SH-SY5Y (cell line): ENCODE measurements at regions not wholly inside any gene's neighbourhood (a gene's known extent, or its start where the extent isn't known, plus 50 kb on each side); places are given as distances from the start of the nearest gene placed in this dataset.

Source experiments
- GATA2 ChIP-seq: IDR thresholded peaks from 2 replicates; pipeline ENCODE4 v1.6.1; 2011; ENCODE audit warnings: mild to moderate bottlenecking, low read depth, low read length
- GATA3 ChIP-seq: IDR thresholded peaks from 2 replicates; pipeline ENCODE4 v1.6.1; 2011; ENCODE audit warnings: low read depth, mild to moderate bottlenecking, low read length, moderate library complexity

GRCh38 chrX:43175434-43175833 is 397.5 kb upstream of the PPP1R2C start:
- no peak for TF ChIP-seq GATA2
- TF ChIP-seq GATA3, result no peak

DNA sequence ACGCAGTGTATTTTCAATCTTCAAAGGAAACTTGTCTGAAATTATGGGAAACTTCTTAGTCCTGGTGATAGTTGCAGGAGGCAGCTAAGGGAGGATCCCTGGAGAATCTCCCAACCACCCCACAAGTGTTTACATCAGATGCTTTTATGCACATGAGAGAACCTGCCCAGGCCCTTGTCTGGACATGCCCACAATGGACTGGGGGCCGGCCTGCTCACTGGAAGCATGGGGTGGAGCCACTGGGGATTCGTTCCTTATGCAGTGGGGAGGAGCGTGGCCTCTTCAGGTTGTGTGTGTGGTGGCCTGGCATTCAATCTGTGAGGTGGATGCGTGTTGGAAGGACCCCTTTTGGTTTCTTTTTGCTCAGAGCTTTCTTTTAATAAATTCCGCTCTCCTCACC is 398.7 kb upstream of the PPP1R2C start:
- TF ChIP-seq GATA2 (no peak), GATA3 (no peak)

- TF ChIP-seq GATA2 (no peak), GATA3 (no peak)
Measured at GRCh38 chrX:43188296-43188695, 410.3 kb upstream of the PPP1R2C start.

- no peak for TF ChIP-seq GATA2
- no peak for TF ChIP-seq GATA3
Measured at GRCh38 chrX:43211570-43211969, 433.6 kb upstream of the PPP1R2C start.

DNA sequence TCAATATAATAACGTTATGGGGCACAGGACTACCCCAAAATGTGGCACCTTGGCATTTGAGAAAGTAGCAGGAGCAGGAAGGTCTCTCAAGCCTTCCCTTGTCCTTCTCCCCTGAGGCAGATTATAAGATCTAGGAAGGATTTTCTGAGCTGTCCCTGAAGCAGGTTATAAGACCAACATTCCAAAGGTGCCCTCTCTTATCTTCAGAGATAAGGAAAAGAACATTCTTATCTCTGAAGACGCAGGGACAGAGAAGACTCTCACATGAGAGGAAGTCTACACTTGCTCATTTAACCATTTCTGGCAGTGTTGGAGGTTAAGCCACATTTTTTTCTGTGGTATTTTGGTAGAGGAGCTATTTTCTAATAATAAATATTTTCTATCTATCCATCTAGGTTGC is 437.9 kb upstream of the MAOA start:
- TF ChIP-seq GATA3 (no peak), GATA2 (no peak)

- TF ChIP-seq GATA3 (no peak), GATA2 (no peak)
Measured at GRCh38 chrX:43224496-43224895, 431.6 kb upstream of the MAOA start.

GRCh38 chrX:43225626-43226328 is 430.3 kb upstream of the MAOA start:
- TF ChIP-seq GATA2 (no peak), GATA3 (no peak)

- no peak for TF ChIP-seq GATA2
- no peak for TF ChIP-seq GATA3
Measured at GRCh38 chrX:43238461-43238945, 417.6 kb upstream of the MAOA start.

GRCh38 chrX:43239356-43239755 is 416.7 kb upstream of the MAOA start:
- no peak for TF ChIP-seq GATA2
- TF ChIP-seq GATA3, result no peak

- TF ChIP-seq GATA3, result no peak
Measured at GRCh38 chrX:43255596-43255995, 400.5 kb upstream of the MAOA start.

DNA sequence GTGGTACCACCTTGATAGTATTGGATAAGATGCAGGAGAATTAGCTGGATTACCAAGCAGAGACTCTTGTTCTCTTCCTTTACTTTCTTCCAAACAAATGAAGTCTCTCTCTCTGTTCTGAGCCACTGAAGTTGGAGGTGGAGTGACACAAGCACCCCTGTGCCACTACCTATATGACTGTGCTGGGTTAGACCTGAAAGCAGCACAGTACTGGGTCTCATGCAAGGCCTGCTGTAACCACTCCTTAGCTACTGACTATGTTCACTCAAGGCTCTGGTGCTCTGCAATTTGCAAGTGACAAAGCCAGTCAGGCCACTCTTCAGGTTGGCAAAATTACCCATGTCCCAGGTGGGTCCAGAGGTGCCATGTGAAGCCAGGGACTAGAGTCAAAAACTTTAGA is 389.6 kb upstream of the MAOA start:
- no peak for TF ChIP-seq GATA3
- no peak for TF ChIP-seq GATA2

DNA sequence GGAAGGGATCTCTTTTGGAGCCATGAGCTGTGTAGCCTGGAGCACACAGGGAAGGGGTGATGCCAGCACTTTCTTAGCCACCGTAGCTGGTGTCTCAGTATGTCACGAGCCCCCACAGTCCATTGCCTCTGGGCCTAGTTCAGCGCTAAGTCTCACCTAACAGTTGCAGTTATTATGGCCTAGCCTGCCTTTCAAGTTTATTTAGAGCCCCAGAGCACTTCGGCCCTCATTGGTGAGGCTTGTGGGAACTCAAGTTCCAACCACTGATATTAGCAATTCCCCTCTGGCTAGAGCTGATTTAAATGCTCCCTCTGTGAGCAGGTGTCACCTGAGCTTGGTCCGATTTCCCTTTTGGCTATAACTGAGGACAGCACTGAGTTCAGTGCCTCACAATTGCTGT is 388.4 kb upstream of the MAOA start:
- TF ChIP-seq GATA3, result no peak
- no peak for TF ChIP-seq GATA2

GRCh38 chrX:43269201-43269600 is 386.9 kb upstream of the MAOA start:
- no peak for TF ChIP-seq GATA3
- no peak for TF ChIP-seq GATA2

DNA sequence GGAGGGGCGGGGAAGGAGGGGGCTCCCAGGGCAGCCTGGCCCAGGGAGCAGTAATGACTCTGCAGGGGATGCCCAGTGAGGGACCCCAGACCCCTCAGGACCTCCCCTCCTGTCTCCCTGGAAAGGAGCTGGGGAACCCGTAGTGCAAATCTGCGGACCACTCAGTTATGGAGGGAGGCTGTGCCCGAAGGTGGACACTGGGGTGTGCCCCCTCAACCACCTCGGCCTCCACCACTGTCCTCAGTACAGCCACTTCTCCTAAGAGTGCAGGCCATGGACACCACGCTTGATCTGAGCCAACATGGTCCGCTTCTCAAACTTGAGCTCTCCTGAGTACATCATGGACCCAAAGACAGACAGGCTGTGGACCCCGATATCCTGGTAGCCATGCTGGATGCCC is 378.2 kb upstream of the MAOA start:
- no peak for TF ChIP-seq GATA2
- TF ChIP-seq GATA3, result no peak

DNA sequence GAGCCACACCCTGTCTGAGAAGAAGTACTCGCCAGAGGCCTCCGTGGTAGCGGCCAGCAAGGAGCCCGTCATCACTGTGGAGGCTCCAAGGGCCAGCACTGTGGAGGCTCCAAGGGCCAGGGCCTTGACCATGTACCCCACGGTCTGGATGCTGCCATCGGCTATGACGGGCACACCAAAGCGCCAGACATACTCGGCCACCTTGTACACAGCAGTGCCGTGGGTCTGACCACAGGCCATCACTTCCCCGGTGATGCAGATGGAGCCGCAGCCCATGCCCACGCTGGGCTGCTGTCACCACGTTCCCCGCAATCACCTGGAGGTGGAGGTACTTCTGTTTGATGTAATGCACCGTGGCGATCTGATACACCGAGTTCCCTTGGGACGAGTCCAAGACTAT is 377.7 kb upstream of the MAOA start:
- TF ChIP-seq GATA3 (no peak), GATA2 (no peak)

DNA sequence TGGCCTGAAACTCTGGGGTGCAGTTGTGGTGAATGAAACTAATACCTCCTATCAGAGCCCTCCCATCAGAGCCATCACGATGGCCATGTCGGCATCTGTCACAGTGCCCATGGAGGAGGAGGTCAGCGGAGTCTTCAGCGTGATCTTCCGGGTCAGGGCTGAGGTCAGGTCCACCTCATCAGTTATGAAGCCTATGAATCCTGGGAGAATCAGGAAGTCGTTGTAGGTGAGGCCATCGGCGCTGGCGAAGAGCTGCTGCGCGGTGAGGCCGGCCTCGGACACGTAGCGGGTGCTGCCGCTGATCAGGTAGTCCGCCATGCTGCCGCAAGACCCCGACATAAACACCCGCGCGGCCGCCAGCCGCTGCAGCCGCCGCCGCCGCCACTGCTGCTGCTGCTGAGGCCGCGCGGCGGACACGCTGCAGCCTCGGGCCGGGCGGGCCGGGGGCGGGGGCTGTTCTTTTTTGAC is 376.7 kb upstream of the MAOA start:
- TF ChIP-seq GATA2 (no peak), GATA3 (no peak)

GRCh38 chrX:43283187-43283586 is 372.9 kb upstream of the MAOA start:
- TF ChIP-seq GATA2, result no peak
- no peak for TF ChIP-seq GATA3
